ENCODE measurements at regions not wholly inside any gene's neighbourhood (a gene's known extent, or its start where the extent isn't known, plus 50 kb on each side); places are given as distances from the start of the nearest gene placed in this dataset.

DNA sequence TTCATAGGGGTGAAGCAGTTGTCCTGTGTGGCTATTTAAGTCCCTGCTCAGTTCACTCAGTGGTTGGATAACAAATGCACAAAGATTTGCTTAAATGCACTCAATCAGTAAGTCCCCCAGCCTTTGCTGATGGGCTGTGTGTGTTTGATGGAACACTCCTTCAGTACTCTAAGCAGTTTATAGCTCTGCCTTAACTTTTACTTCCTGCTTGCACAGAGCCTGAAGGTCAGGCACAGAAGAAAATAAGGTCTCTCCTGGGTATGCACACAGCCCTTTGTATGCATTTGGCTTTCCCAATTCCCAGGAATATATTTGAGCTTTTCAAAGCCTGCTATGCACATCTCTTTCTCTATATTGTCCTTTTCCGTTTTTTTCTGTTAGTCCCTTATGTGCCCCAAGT is 208.7 kb upstream of the STK17B start:
- no peak for FAIRE-seq
- DNase-seq (ENCODE audit: low read depth), result no peak

DNA sequence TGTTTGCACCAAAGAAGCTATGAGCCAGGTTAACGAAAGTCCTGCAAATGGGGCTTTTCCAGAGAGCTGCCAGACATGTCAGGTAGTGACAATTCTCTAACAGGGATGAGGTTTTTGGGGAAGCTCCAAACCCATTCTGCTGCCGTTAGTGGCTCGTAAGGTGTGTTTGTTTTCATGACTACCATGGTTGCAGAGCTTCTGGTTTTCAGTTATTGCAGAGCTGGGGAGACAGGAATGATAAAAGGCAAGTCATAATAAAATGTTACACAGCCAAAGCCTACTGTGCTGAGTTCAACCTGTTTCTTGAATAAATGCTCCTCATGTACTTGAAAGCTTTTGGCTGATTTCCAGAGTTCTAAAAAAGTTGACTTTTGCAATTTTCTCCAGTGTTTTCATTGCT is 209.2 kb upstream of the STK17B start:
- no peak for FAIRE-seq
- DNase-seq (ENCODE audit: low read depth), result no peak
- H3K4me3 ChIP-seq (ENCODE audit: low read depth, low read length), result no peak overlapping the region
- no peaks in the 10 kb centered on the region for H3K27me3 ChIP-seq (ENCODE audit: control insufficient read depth, insufficient read depth, low read length)
- H3K36me3 ChIP-seq (ENCODE audit: control insufficient read depth, insufficient read depth, low read length), result no peaks in the 10 kb centered on the region
- no peak for TF ChIP-seq CTCF (IDR thresholded peaks at IDR 0.05; ENCODE audit: insufficient read depth, low read length, severe bottlenecking)

More for the DNA sequence above, 208.7 kb upstream of the STK17B start:
- no peaks in the 10 kb centered on the region for H3K27me3 ChIP-seq (ENCODE audit: control insufficient read depth, insufficient read depth, low read length)
- H3K36me3 ChIP-seq (ENCODE audit: control insufficient read depth, insufficient read depth, low read length), result no peaks in the 10 kb centered on the region
- no peak overlapping the region for H3K4me3 ChIP-seq (ENCODE audit: low read depth, low read length)
- no peak for TF ChIP-seq CTCF (IDR thresholded peaks at IDR 0.05; ENCODE audit: insufficient read depth, low read length, severe bottlenecking)

- FAIRE-seq (no peak), DNase-seq (ENCODE audit: low read depth) (no peak)
- Histone ChIP-seq H3K36me3 (ENCODE audit: control insufficient read depth, insufficient read depth, low read length) (no peaks in the 10 kb centered on the region), H3K27me3 (ENCODE audit: control insufficient read depth, insufficient read depth, low read length) (no peaks in the 10 kb centered on the region), H3K4me3 (ENCODE audit: low read depth, low read length) (no peak overlapping the region)
- TF ChIP-seq CTCF (IDR thresholded peaks at IDR 0.05; ENCODE audit: insufficient read depth, low read length, severe bottlenecking), result no peak
These were observed 210.1 kb upstream of the STK17B start for GRCh38 chr2:196381464-196381863.

DNA sequence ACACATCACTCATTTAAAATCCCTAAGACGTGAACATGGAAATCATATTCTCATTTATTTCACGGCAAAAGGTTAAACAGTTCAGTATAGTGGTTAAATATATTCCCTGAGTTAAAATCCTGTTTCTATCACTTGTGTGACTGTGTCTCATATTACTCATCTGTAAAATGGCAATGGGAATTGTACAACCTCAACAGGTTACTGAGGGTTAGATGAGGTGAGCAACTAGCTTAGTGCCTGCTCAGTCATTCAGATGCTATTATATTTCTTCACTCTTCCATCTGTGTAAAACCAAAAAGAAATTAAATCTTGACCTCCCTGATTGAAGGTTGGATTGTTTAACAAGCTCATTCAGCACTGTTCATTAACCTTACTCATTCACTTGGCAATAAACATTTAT is 212.4 kb upstream of the STK17B start:
- FAIRE-seq (peak; percentile 77), DNase-seq (ENCODE audit: low read depth) (peak; percentile 30)
- H3K4me3 ChIP-seq (ENCODE audit: low read depth, low read length), result no peak overlapping the region
- no peaks in the 10 kb centered on the region for H3K27me3 ChIP-seq (ENCODE audit: control insufficient read depth, insufficient read depth, low read length)
- TF ChIP-seq CTCF (IDR thresholded peaks at IDR 0.05; ENCODE audit: insufficient read depth, low read length, severe bottlenecking), result no peak
- H3K36me3 ChIP-seq (ENCODE audit: control insufficient read depth, insufficient read depth, low read length), result no peaks in the 10 kb centered on the region

DNA sequence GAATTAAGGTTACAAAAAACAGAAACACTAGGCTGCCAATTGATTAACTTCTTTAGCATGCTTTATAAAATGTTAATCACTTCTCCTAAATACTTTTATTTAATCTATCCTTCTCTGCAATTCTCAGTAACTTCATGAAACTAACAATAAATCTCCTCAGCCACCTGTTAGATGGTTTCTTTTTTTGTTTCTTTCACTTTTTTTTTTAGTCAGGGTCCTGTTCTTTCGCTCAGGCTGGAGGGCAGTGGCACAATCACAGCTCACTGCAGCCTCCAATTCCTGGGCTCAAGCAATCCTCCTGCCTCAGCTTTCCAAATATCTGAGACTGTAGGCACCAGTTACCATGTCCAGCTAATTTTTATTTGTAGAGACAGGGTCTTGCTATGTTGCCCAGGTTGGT is 213.4 kb upstream of the STK17B start:
- Histone ChIP-seq H3K36me3 (ENCODE audit: control insufficient read depth, insufficient read depth, low read length) (no peaks in the 10 kb centered on the region), H3K4me3 (ENCODE audit: low read depth, low read length) (no peak overlapping the region), H3K27me3 (ENCODE audit: control insufficient read depth, insufficient read depth, low read length) (no peaks in the 10 kb centered on the region)
- TF ChIP-seq CTCF (IDR thresholded peaks at IDR 0.05; ENCODE audit: insufficient read depth, low read length, severe bottlenecking), result no peak
- FAIRE-seq, result no peak
- DNase-seq (ENCODE audit: low read depth), result no peak

GRCh38 chr2:196389670-196390069 is 218.3 kb upstream of the STK17B start:
- no peak for FAIRE-seq
- H3K27me3 ChIP-seq (ENCODE audit: control insufficient read depth, insufficient read depth, low read length), result no peaks in the 10 kb centered on the region
- no peak for TF ChIP-seq CTCF (IDR thresholded peaks at IDR 0.05; ENCODE audit: insufficient read depth, low read length, severe bottlenecking)
- no peaks in the 10 kb centered on the region for H3K36me3 ChIP-seq (ENCODE audit: control insufficient read depth, insufficient read depth, low read length)
- no peak overlapping the region for H3K4me3 ChIP-seq (ENCODE audit: low read depth, low read length)
- DNase-seq (ENCODE audit: low read depth), result no peak
